ENCODE measurements at regions not wholly inside any gene's neighbourhood (a gene's known extent, or its start where the extent isn't known, plus 50 kb on each side); places are given as distances from the start of the nearest gene placed in this dataset.

- TF ChIP-seq RFX5 (IDR thresholded peaks at IDR 0.05) (no peak), NPAS2 (CRISPR knock-in tag; IDR thresholded peaks at IDR 0.05; ENCODE audit: borderline replicate concordance) (no peak)
These were observed 116.2 kb upstream of the ALX4 start for GRCh38 chr11:44426119-44426518.

Data from A549 (cell line).